Transverse colon (tissue), 4 donors: ENCODE measurements at regions not wholly inside any gene's neighbourhood (a gene's known extent, or its start where the extent isn't known, plus 50 kb on each side); places are given as distances from the start of the nearest gene placed in this dataset.

Source experiments
- DNase-seq: peaks from one replicate; pipeline ENCODE4 v3.0.0-alpha.2; 2019
- H3K27ac ChIP-seq, 4 donors: fragments of 200-600 bp; sonication (generic); 2 replicates each; pipeline ENCODE4 v1.5.1; 2016 to 2018; ENCODE audit warnings: inconsistent platforms in 4 of 4
- H3K27me3 ChIP-seq: fragments of 200-600 bp; sonication (generic); 2 replicates; pipeline ENCODE4 v1.5.1; 2017; ENCODE audit warnings: inconsistent platforms
- H3K36me3 ChIP-seq, 4 donors: fragments of 200-600 bp; sonication (generic); 2 replicates each; pipeline ENCODE4 v1.5.1; 2017 to 2019; ENCODE audit warnings: inconsistent platforms in 4 of 4
- H3K4me1 ChIP-seq, 4 donors: fragments of 200-600 bp; sonication (generic); 2 replicates each; pipeline ENCODE4 v1.5.1; 2017 to 2020; ENCODE audit warnings: inconsistent platforms in 4 of 4
- H3K4me3 ChIP-seq, 4 donors: fragments of 200-600 bp; sonication (generic); 1 replicate in 1 of 4; 2 replicates in 3 of 4; pipeline versions ENCODE4 v1.5.1 to v1.6.1; 2017 to 2019; ENCODE audit warnings: inconsistent platforms in 4 of 4
- H3K9me3 ChIP-seq, 2 donors: fragments of 200-600 bp; sonication (generic); 2 replicates each; pipeline ENCODE4 v1.5.1; 2017 to 2019; ENCODE audit warnings: inconsistent platforms in 2 of 2
- EP300 ChIP-seq: sonication (generic); formaldehyde crosslinking; IDR thresholded peaks from one replicate; pipeline ENCODE4 v1.6.1; 2017; ENCODE audit warnings: antibody characterized with exemption, low read depth
- POLR2A ChIP-seq: fragments of 450-650 bp; IDR thresholded peaks from one replicate; pipeline ENCODE4 v1.6.1; 2016; ENCODE audit warnings: antibody characterized with exemption, mild to moderate bottlenecking, moderate library complexity
- POLR2AphosphoS5 ChIP-seq, 3 donors: sonication (generic); formaldehyde crosslinking; IDR thresholded peaks; one replicate each; pipeline ENCODE4 v1.6.1; 2016; ENCODE audit warnings: antibody characterized with exemption in 3 of 3
- WGBS, 2 donors: methylation state at CpG; one replicate each; pipeline ENCODE4 v1.1.5; 2018; ENCODE audit warnings: low coverage in 1 of 2; 5-methylcytosine and 5-hydroxymethylcytosine counted together
- in situ Hi-C, 4 donors: fragments of 200-750 bp; cut with MboI; loops; one replicate each; pipeline versions ENCODE4 v1.15.0 to v1.15.1; 2017; ENCODE audit warnings: low sequenced_read_pairs in 3 of 4, low pct_ligation_motif_present in 1 of 4, low pct_unique_long_range_greater_than_20kb in 1 of 4
- intact Hi-C: fragments of 100-400 bp; cut with DNase I; formaldehyde crosslinking; loops from one replicate; pipeline ENCODE4 v1.15.1; 2023; ENCODE audit warnings: low total_unique reads
- TF ChIP-seq, protein P1 (sequence below), 5 experiments: fragments of 200-600 bp in 3 of 5; fragments of 450-650 bp in 2 of 5; sonication (generic) in 3 of 5; IDR thresholded peaks; 1 replicate in 2 of 5; 2 replicates in 3 of 5; pipeline ENCODE4 v1.5.1; 2016 to 2017; ENCODE audit warnings: antibody characterized with exemption in 5 of 5, inconsistent platforms in 3 of 5, mild to moderate bottlenecking in 2 of 5, moderate library complexity in 1 of 5

DNA sequence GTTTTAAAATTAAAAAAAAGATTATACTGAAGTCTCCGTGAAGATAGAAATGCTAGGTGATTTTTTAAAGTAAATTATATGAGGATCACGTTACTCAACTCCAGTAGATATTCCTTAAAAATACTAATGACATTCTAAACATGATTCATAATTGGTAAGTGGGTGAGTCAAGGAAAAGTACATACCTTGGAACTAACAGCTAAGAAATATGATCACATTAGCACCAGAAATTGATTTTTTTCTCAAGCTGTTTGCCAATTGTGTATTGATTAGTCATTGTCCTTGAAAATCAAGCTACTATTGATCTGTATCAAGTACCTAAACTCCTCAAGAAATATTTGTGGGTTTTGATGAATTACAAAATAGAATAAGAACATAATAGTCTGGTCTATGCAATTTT lies 362.6 kb upstream of the PPP1R2C start:
- no peak overlapping the region for H3K27ac ChIP-seq

DNA sequence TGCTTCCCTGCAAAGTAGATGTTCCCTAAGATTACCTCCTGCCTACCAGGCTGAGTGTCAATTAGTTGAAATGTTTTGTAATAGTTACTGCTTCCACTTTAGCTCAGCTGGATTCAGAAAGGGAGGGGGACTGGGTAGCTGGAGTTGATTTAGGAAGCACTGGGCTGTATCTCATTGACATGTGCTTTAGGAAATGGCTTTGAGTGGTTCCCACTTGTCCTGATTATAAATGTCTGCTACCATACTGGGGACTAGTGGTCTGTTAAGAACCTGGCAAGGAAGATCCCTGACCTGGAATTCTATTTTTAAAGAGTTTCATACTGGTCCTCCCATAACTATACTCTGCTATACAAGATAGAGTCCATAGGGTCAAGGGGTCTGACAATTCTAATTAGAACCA lies 363.9 kb upstream of the PPP1R2C start:
- Histone ChIP-seq H3K4me1 (no peaks in the 10 kb centered on the region), H3K27me3 (no peaks in the 10 kb centered on the region), H3K36me3 (no peaks in the 10 kb centered on the region), H3K4me3 (no peak overlapping the region), H3K27ac (no peak overlapping the region), H3K9me3 (no peaks in the 10 kb centered on the region)
- intact Hi-C loops (no loop called here), in situ Hi-C loops (no loop called here)
- TF ChIP-seq POLR2AphosphoS5 (IDR thresholded peaks at IDR 0.05) (no peak), EP300 (no peak), POLR2A (no peak)
- TF ChIP-seq, protein P1, sequence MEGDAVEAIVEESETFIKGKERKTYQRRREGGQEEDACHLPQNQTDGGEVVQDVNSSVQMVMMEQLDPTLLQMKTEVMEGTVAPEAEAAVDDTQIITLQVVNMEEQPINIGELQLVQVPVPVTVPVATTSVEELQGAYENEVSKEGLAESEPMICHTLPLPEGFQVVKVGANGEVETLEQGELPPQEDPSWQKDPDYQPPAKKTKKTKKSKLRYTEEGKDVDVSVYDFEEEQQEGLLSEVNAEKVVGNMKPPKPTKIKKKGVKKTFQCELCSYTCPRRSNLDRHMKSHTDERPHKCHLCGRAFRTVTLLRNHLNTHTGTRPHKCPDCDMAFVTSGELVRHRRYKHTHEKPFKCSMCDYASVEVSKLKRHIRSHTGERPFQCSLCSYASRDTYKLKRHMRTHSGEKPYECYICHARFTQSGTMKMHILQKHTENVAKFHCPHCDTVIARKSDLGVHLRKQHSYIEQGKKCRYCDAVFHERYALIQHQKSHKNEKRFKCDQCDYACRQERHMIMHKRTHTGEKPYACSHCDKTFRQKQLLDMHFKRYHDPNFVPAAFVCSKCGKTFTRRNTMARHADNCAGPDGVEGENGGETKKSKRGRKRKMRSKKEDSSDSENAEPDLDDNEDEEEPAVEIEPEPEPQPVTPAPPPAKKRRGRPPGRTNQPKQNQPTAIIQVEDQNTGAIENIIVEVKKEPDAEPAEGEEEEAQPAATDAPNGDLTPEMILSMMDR (IDR thresholded peaks at IDR 0.05): no peak
- no peak for DNase-seq

More for the DNA sequence above, 362.6 kb upstream of the PPP1R2C start:
- Histone ChIP-seq H3K4me3 (no peak overlapping the region), H3K4me1 (no peaks in the 10 kb centered on the region), H3K27me3 (no peaks in the 10 kb centered on the region), H3K9me3 (no peaks in the 10 kb centered on the region), H3K36me3 (no peaks in the 10 kb centered on the region)
- intact Hi-C loops: no loop called here
- 66 to 75% methylated on average over 2 of the region's 2 CpGs for WGBS, 2 donors
- in situ Hi-C loops: no loop called here
- TF ChIP-seq POLR2AphosphoS5 (IDR thresholded peaks at IDR 0.05) (no peak), EP300 (no peak), POLR2A (no peak)
- TF ChIP-seq, protein P1 (IDR thresholded peaks at IDR 0.05): no peak
- no peak for DNase-seq

DNA sequence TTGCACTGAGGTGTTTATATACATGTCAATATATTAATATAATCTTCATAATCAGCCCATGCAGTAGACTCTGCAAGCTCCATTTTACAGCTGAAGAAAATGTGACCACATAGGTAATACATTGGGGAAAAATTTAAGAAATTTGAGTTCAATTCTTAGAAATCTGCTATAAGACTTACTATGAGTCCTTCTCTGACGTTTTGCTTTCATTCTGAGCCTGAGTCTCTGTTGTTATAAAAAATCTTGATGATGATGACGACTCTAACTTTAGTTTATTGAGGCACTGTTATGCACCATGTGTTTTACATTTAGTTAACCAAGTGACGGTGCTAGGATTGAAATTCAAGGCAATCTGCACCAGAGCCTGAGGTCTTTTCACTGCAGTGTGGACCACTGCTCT lies 370.3 kb upstream of the PPP1R2C start:
- Histone ChIP-seq H3K9me3 (no peaks in the 10 kb centered on the region), H3K4me1 (no peaks in the 10 kb centered on the region), H3K36me3 (no peaks in the 10 kb centered on the region), H3K27me3 (no peaks in the 10 kb centered on the region), H3K4me3 (no peak overlapping the region), H3K27ac (no peak overlapping the region)
- WGBS, 2 donors: 71 to 79% methylated on average over 3 of the region's 3 CpGs
- TF ChIP-seq, protein P1 (IDR thresholded peaks at IDR 0.05): no peak
- TF ChIP-seq POLR2A: no peak
- no peak for TF ChIP-seq POLR2AphosphoS5 (IDR thresholded peaks at IDR 0.05)
- no peak for TF ChIP-seq EP300
- in situ Hi-C loops: no loop called here
- no peak for DNase-seq
- intact Hi-C loops: no loop called here

DNA sequence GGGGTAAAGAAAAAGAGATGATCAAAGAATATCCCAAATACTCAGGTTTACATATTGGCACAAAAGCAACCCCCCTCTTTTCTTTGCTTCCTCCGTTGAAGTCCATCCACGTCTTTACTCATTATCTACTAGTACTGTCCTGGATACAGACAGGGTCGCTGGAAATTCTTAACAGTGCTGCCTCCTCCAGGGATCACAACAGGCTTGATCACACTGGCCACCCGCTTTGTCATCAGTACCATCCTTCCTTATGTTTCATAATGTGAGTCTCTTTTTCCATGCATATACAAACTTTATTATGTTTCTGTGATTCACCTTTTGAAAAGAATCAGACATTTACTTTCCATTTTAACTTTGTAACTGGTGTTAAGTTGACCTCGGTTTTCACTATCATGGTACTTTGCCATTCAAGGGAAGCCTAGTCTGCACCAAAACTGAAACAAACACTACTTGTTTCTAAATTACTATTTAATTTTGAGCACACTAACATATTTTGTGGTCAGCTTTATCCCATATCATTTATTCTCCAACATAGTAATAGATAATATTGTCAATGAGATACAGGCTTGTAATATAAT lies 387.5 kb upstream of the PPP1R2C start:
- 59 to 70% methylated on average over 1 to 5 of the region's 5 CpGs for WGBS, 2 donors
- H3K4me1 ChIP-seq: no peaks in the 10 kb centered on the region
- intact Hi-C loops (no loop called here), in situ Hi-C loops (no loop called here)
- H3K4me3 ChIP-seq: no peak overlapping the region
- H3K9me3 ChIP-seq: no peaks in the 10 kb centered on the region
- H3K27ac ChIP-seq: no peak overlapping the region
- TF ChIP-seq POLR2AphosphoS5 (IDR thresholded peaks at IDR 0.05) (no peak), POLR2A (no peak)
- TF ChIP-seq, protein P1 (IDR thresholded peaks at IDR 0.05): no peak
- no peaks in the 10 kb centered on the region for H3K27me3 ChIP-seq
- DNase-seq: no peak
- no peaks in the 10 kb centered on the region for H3K36me3 ChIP-seq
